IPS-20b (cell line): ENCODE measurements at regions not wholly inside any gene's neighbourhood (a gene's known extent, or its start where the extent isn't known, plus 50 kb on each side); places are given as distances from the start of the nearest gene placed in this dataset.

ENCODE experiments used
- H3K27ac ChIP-seq: one replicate; pipeline ENCODE4 v1.5.1; 2013; ENCODE audit warnings: low read length
- H3K27me3 ChIP-seq: 2 replicates; pipeline ENCODE4 v1.6.1; 2013; ENCODE audit warnings: mild to moderate bottlenecking, low read length, inconsistent platforms; ENCODE audit not compliant: insufficient read depth
- H3K36me3 ChIP-seq: 2 replicates; pipeline ENCODE4 v1.6.1; 2013; ENCODE audit warnings: low read depth, mild to moderate bottlenecking, inconsistent platforms, low read length, moderate library complexity; ENCODE audit not compliant: insufficient read depth
- H3K4me1 ChIP-seq: 2 replicates; pipeline ENCODE4 v1.6.1; 2013; ENCODE audit warnings: mild to moderate bottlenecking, control low read depth, inconsistent platforms, low read length, moderate library complexity; ENCODE audit not compliant: insufficient read depth
- H3K4me3 ChIP-seq: 2 replicates; pipeline ENCODE4 v1.5.1; 2013; ENCODE audit warnings: mild to moderate bottlenecking, low read length, inconsistent platforms
- H3K9ac ChIP-seq: 2 replicates; pipeline ENCODE4 v1.6.1; 2013; ENCODE audit warnings: low read depth, mild to moderate bottlenecking, inconsistent platforms, low read length, moderate library complexity
- H3K9me3 ChIP-seq: 2 replicates; pipeline ENCODE4 v1.6.1; 2013; ENCODE audit warnings: mild to moderate bottlenecking, low read depth, low read length, inconsistent platforms; ENCODE audit not compliant: insufficient read depth

DNA sequence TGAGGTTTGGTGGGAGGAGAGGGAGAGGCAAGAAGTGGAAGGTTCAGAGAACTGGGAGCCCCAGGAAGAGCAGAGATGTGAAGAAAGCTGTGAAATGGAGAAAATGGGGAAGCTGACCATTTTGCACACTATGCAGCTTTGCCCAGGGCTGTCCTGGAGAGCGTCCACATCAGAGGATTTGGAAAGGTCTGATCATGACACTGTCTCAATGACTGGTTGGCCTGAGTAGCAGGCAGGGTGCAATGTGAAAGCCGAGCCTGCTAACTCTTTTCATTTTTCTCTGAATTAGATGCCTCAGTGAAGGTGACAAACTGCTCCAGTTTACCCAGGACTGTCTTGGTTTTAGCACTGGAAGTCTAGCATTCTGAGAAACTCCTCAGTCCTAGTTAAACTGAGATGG is 330.1 kb upstream of the RPS6KA3 start:
- no peaks in the 10 kb centered on the region for H3K27me3 ChIP-seq
- no peak overlapping the region for H3K9ac ChIP-seq
- no peaks in the 10 kb centered on the region for H3K9me3 ChIP-seq
- no peaks in the 10 kb centered on the region for H3K36me3 ChIP-seq
- no peak overlapping the region for H3K27ac ChIP-seq
- H3K4me3 ChIP-seq = no peak overlapping the region
- H3K4me1 ChIP-seq = peaks cover 6% of the 10 kb centered on the region; the same call in 1 of the 2 replicates

DNA sequence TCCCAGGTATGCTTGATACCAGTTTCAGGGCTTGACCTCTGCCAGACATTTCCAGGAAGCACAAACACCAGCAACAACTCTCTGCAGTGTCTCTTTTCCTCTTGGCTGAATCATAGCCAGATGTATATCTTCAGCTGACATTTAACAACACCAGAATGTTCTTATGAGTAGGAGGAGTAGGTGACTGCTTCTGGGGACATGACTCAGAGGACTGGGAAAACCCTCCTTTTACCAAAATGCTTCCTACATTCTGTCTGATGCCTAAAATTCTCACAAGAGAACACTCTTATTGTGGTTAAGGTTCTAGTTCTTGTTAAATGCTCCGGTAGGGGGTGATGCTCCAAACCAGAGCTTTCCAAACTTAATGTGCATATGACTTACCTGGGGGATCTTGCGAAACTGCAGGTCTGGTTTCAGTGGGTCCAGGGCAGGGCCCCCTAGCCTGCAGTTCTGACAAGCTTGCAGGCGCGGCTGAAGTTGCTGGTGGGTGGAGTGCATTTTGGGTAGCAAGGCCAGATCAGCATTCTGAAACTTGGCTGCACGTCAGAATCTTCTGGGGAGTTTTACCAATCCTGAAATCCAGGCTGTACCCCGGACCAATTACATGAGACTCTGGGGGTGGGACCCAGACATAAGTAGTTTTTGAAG is 329.3 kb upstream of the RPS6KA3 start:
- H3K4me3 ChIP-seq = no peak overlapping the region
- H3K9ac ChIP-seq = no peak overlapping the region
- H3K36me3 ChIP-seq = no peaks in the 10 kb centered on the region
- no peaks in the 10 kb centered on the region for H3K27me3 ChIP-seq
- no peak overlapping the region for H3K27ac ChIP-seq
- H3K4me1 ChIP-seq = peaks cover 6% of the 10 kb centered on the region; the same call in 1 of the 2 replicates
- no peaks in the 10 kb centered on the region for H3K9me3 ChIP-seq

DNA sequence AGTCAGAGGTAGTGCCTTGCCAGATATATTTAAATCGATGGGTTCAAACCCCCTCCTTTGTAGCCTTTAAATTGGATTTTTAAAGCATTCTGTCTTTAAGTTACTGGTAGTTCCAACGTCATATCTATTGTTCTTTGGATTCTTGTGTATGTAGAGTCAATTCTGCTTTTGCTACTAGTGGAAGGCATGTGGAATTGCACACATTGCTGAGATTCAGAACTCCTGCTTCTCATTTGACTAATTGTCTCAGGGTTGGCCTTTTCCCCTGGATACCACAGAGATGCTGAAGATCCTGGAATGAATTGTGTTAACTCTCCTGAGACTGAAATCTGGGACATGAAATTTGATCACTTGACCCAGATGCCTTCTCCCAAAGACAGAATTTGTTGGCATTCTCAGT is 328.3 kb upstream of the RPS6KA3 start:
- no peaks in the 10 kb centered on the region for H3K36me3 ChIP-seq
- H3K27ac ChIP-seq = no peak overlapping the region
- peaks cover 6% of the 10 kb centered on the region; the same call in 1 of the 2 replicates for H3K4me1 ChIP-seq
- no peak overlapping the region for H3K4me3 ChIP-seq
- H3K9ac ChIP-seq = no peak overlapping the region
- H3K9me3 ChIP-seq = no peaks in the 10 kb centered on the region
- no peaks in the 10 kb centered on the region for H3K27me3 ChIP-seq

- H3K4me1 ChIP-seq = peaks cover 6% of the 10 kb centered on the region; the same call in 1 of the 2 replicates
- H3K36me3 ChIP-seq = no peaks in the 10 kb centered on the region
- no peak overlapping the region for H3K9ac ChIP-seq
- peaks cover under 1% of the 10 kb centered on the region; the same call in 1 of the 2 replicates for H3K9me3 ChIP-seq
- H3K27me3 ChIP-seq = no peaks in the 10 kb centered on the region
- no peak overlapping the region for H3K27ac ChIP-seq
- H3K4me3 ChIP-seq = no peak overlapping the region
Observed at GRCh38 chrX:20593836-20594235, 327.1 kb upstream of the RPS6KA3 start.

DNA sequence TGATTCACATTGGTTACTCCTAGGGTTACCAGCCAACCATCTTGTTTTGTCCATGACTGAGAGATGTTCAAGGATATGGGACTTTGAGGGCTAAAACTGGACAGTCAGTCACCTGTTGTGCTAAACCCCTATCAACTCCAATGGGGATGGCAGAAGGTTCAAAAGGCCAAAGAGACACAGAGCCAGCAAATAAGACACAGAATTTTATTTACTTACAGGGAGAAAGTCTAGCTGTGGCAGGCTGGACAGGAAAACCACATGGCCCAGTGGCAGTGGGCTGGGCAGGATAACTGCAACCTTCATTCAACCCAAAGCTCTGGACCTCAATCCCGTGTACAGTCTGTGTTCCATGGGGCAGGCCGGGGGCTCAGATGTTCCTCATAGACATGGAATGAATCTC is 326.7 kb upstream of the RPS6KA3 start:
- H3K27ac ChIP-seq = no peak overlapping the region
- peaks cover 6% of the 10 kb centered on the region; the same call in 1 of the 2 replicates for H3K4me1 ChIP-seq
- no peak overlapping the region for H3K9ac ChIP-seq
- peaks cover 3% of the 10 kb centered on the region; the same call in 1 of the 2 replicates for H3K9me3 ChIP-seq
- no peaks in the 10 kb centered on the region for H3K27me3 ChIP-seq
- no peak overlapping the region for H3K4me3 ChIP-seq
- H3K36me3 ChIP-seq = no peaks in the 10 kb centered on the region

DNA sequence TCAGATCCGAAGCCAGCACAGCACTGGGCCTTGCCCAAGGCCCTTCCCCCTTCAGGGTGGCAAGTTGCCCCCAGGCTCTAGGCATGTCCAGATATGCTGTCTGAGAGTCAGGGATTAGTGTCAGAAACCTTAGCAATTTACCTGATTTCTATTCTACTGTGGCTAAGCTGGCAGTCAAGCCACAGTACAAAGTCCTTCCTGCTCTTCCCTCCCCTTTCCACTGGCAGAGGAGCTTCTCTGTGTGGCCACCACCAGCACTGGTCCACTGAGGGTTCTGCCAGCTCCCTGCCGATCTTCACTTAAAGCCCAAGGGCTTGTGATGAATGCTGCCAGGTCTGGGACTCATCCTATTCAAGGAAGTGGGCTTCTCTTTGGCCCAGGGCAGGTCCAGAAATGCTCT is 324.5 kb upstream of the RPS6KA3 start:
- Histone ChIP-seq H3K9me3 (peaks cover 3% of the 10 kb centered on the region; the same call in 1 of the 2 replicates), H3K9ac (no peak overlapping the region), H3K27ac (no peak overlapping the region), H3K4me1 (peaks cover 6% of the 10 kb centered on the region; the same call in 1 of the 2 replicates), H3K4me3 (no peak overlapping the region), H3K36me3 (no peaks in the 10 kb centered on the region), H3K27me3 (no peaks in the 10 kb centered on the region)

DNA sequence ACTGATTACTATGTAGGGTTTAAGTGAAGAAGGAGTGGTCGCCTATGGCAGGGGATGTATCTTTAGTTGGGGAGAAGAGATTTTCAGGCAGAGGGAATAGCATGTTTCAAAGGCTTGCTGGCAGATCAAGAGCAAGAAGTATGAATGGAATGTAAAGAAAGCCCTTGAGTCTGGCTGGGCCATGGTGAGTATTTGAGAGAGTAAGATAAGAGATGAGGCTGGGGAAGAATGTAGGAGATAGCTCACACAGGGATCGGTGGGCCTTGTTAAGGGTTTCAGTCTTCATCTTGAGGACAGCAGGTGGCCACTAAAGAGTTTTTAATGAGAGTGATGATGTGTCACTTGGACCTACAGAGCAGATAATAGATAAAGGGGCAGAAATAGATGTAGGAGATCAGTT is 319.1 kb upstream of the RPS6KA3 start:
- Histone ChIP-seq H3K4me1 (no peaks in the 10 kb centered on the region), H3K27me3 (no peaks in the 10 kb centered on the region), H3K36me3 (no peaks in the 10 kb centered on the region), H3K27ac (no peak overlapping the region), H3K4me3 (no peak overlapping the region), H3K9ac (no peak overlapping the region), H3K9me3 (peaks cover 3% of the 10 kb centered on the region; the same call in 1 of the 2 replicates)

DNA sequence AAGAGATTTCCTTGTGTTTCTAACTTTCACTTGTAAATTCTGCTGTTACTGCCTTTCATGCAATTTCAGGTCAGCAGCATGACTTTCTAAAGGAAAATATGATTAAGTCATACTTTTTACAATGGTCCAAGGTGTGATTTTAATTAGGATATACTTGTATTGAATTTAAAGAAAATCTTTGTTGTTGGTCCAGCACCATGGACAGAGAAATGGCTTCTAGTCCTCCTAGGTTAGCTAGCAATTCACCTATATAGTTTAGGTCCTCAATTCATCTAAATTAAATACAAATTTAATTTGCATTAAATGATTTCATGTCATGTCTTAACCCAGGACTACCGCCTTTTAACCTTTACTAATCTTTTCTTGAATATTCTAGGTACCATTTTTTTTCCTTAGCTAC is 304.9 kb upstream of the RPS6KA3 start:
- no peaks in the 10 kb centered on the region for H3K36me3 ChIP-seq
- no peak overlapping the region for H3K9ac ChIP-seq
- H3K4me3 ChIP-seq = no peak overlapping the region
- H3K4me1 ChIP-seq = no peaks in the 10 kb centered on the region
- H3K27ac ChIP-seq = no peak overlapping the region
- no peaks in the 10 kb centered on the region for H3K27me3 ChIP-seq
- no peaks in the 10 kb centered on the region for H3K9me3 ChIP-seq

- Histone ChIP-seq H3K27me3 (no peaks in the 10 kb centered on the region), H3K27ac (no peak overlapping the region), H3K9ac (no peak overlapping the region), H3K36me3 (no peaks in the 10 kb centered on the region), H3K9me3 (no peaks in the 10 kb centered on the region), H3K4me3 (no peak overlapping the region), H3K4me1 (peaks cover 4% of the 10 kb centered on the region; the same call in 1 of the 2 replicates)
Observed at GRCh38 chrX:20567108-20567507, 300.4 kb upstream of the RPS6KA3 start.

GRCh38 chrX:20547611-20548051 is 280.9 kb upstream of the RPS6KA3 start:
- H3K27me3 ChIP-seq = no peaks in the 10 kb centered on the region
- no peak overlapping the region for H3K9ac ChIP-seq
- peaks cover 3% of the 10 kb centered on the region; the same call in 1 of the 2 replicates for H3K9me3 ChIP-seq
- no peak overlapping the region for H3K27ac ChIP-seq
- no peaks in the 10 kb centered on the region for H3K4me1 ChIP-seq
- no peak overlapping the region for H3K4me3 ChIP-seq
- H3K36me3 ChIP-seq = no peaks in the 10 kb centered on the region

DNA sequence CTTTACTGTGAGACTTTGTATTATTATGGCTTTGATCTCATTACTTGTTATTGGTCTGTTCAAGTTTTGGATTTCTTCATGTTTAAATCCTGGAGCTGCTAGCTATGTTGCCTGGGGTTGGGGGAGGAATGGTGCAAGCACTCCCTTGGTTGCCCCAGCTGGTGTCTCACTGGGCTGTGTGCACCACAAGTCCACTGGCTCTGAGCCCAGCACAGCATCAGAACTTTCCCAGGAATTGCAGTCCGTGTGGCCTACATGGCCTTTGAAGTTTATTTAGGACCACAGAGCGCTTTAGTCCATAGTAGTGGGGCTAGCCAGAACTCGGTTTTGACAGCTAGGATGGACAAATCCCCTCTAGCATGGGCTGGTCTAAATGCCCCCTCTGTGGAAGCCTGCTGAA is 278.8 kb upstream of the RPS6KA3 start:
- no peak overlapping the region for H3K4me3 ChIP-seq
- H3K36me3 ChIP-seq = no peaks in the 10 kb centered on the region
- no peaks in the 10 kb centered on the region for H3K4me1 ChIP-seq
- H3K9ac ChIP-seq = no peak overlapping the region
- H3K27ac ChIP-seq = no peak overlapping the region
- H3K27me3 ChIP-seq = no peaks in the 10 kb centered on the region
- H3K9me3 ChIP-seq = peaks cover 21% of the 10 kb centered on the region

- H3K4me1 ChIP-seq = no peaks in the 10 kb centered on the region
- H3K9me3 ChIP-seq = peaks cover 21% of the 10 kb centered on the region
- no peaks in the 10 kb centered on the region for H3K36me3 ChIP-seq
- H3K27me3 ChIP-seq = no peaks in the 10 kb centered on the region
- no peak overlapping the region for H3K27ac ChIP-seq
- H3K4me3 ChIP-seq = no peak overlapping the region
- H3K9ac ChIP-seq = no peak overlapping the region
Observed at GRCh38 chrX:20542072-20542471, 275.4 kb upstream of the RPS6KA3 start.
